Activated CD8-positive, alpha-beta memory T cell treated with anti-CD3 and anti-CD28 coated beads for 36 hours (primary cell): ENCODE measurements at regions not wholly inside any gene's neighbourhood (a gene's known extent, or its start where the extent isn't known, plus 50 kb on each side); places are given as distances from the start of the nearest gene placed in this dataset.

Experiments
- CTCF ChIA-PET: fragments of 350-600 bp; sonication (Branson Sonifier 250); formaldehyde crosslinking; loops from one replicate; lab custom pipeline; 2021; ENCODE audit warnings: antibody characterized with exemption; lab: Charles Lee
- POLR2A ChIA-PET: fragments of 350-600 bp; sonication (Branson Sonifier 250); formaldehyde crosslinking; loops from one replicate; lab custom pipeline; 2021; ENCODE audit warnings: antibody characterized with exemption; lab: Charles Lee

- POLR2A ChIA-PET, result no interaction called here
Observed at GRCh38 chr15:93708724-93709445, 522.5 kb upstream of the MCTP2 start.

GRCh38 chr15:93707751-93708150, 523.6 kb upstream of the MCTP2 start:
- ChIA-PET CTCF (no interaction called here), POLR2A (no interaction called here)

More at GRCh38 chr15:93708724-93709445, 522.5 kb upstream of the MCTP2 start:
- CTCF ChIA-PET, result no interaction called here

- CTCF ChIA-PET, result no interaction called here
- POLR2A ChIA-PET, result no interaction called here
Observed at GRCh38 chr15:93706495-93707292, 524.7 kb upstream of the MCTP2 start.

- POLR2A ChIA-PET, result no interaction called here
- CTCF ChIA-PET, result no interaction called here
Observed at GRCh38 chr15:93705753-93706455, 525.5 kb upstream of the MCTP2 start.

GRCh38 chr15:93703092-93703739, 528.1 kb upstream of the MCTP2 start:
- POLR2A ChIA-PET, result no interaction called here
- CTCF ChIA-PET, result no interaction called here

- ChIA-PET CTCF (no interaction called here), POLR2A (no interaction called here)
Observed at GRCh38 chr15:93700051-93700450, 531.3 kb upstream of the MCTP2 start.

- POLR2A ChIA-PET, result no interaction called here
Observed at GRCh38 chr15:93694033-93694432, 537.3 kb upstream of the MCTP2 start.

GRCh38 chr15:93683651-93684050, 547.7 kb upstream of the MCTP2 start:
- CTCF ChIA-PET, result no interaction called here
- POLR2A ChIA-PET, result no interaction called here

More at GRCh38 chr15:93694033-93694432, 537.3 kb upstream of the MCTP2 start:
- CTCF ChIA-PET, result no interaction called here

- ChIA-PET POLR2A (no interaction called here), CTCF (no interaction called here)
Observed at GRCh38 chr15:93671387-93671943, 559.9 kb upstream of the MCTP2 start.

- CTCF ChIA-PET, result no interaction called here
- POLR2A ChIA-PET, result no interaction called here
Observed at GRCh38 chr15:93670931-93671330, 560.4 kb upstream of the MCTP2 start.

- ChIA-PET POLR2A (no interaction called here), CTCF (no interaction called here)
Observed at GRCh38 chr15:93664213-93664956, 567.0 kb upstream of the MCTP2 start.

GRCh38 chr15:93662162-93662885, 569.0 kb upstream of the MCTP2 start:
- CTCF ChIA-PET, result no interaction called here

GRCh38 chr15:93658026-93658816, 569.2 kb upstream of the RGMA start:
- ChIA-PET CTCF (no interaction called here), POLR2A (no interaction called here)

More at GRCh38 chr15:93662162-93662885, 569.0 kb upstream of the MCTP2 start:
- POLR2A ChIA-PET, result no interaction called here

GRCh38 chr15:93656041-93656440, 567.0 kb upstream of the RGMA start:
- CTCF ChIA-PET, result no interaction called here

GRCh38 chr15:93649691-93650235, 560.8 kb upstream of the RGMA start:
- CTCF ChIA-PET, result no interaction called here
- POLR2A ChIA-PET, result no interaction called here

More at GRCh38 chr15:93656041-93656440, 567.0 kb upstream of the RGMA start:
- POLR2A ChIA-PET, result no interaction called here

GRCh38 chr15:93646193-93646592, 557.2 kb upstream of the RGMA start:
- POLR2A ChIA-PET, result no interaction called here
- CTCF ChIA-PET, result no interaction called here

GRCh38 chr15:93645594-93645993, 556.6 kb upstream of the RGMA start:
- ChIA-PET CTCF (no interaction called here), POLR2A (no interaction called here)
